Mesendoderm (in vitro differentiated cells): ENCODE measurements at regions not wholly inside any gene's neighbourhood (a gene's known extent, or its start where the extent isn't known, plus 50 kb on each side); places are given as distances from the start of the nearest gene placed in this dataset.

Source experiments
- DNase-seq: peaks from one replicate; pipeline ENCODE4 v3.0.0; 2013
- H2AK5ac ChIP-seq: 2 replicates; pipeline ENCODE4 v1.6.1; 2013; ENCODE audit warnings: low read length, inconsistent platforms
- H2BK120ac ChIP-seq: 2 replicates; pipeline ENCODE4 v1.6.1; 2013; ENCODE audit warnings: low read depth, mild to moderate bottlenecking, low read length, moderate library complexity, mixed read lengths
- H2BK15ac ChIP-seq: replicated peaks from 2 replicates; pipeline ENCODE4 v1.6.1; 2013; ENCODE audit warnings: low read depth, mild to moderate bottlenecking, moderate library complexity
- H2BK5ac ChIP-seq: 2 replicates; pipeline ENCODE4 v1.6.1; 2013; ENCODE audit warnings: low read length, inconsistent platforms
- H3K18ac ChIP-seq: 2 replicates; pipeline ENCODE4 v1.6.1; 2013; ENCODE audit warnings: mild to moderate bottlenecking, low read length, mixed read lengths
- H3K23ac ChIP-seq: one replicate; pipeline ENCODE4 v1.6.1; 2013; ENCODE audit warnings: low read length
- H3K27ac ChIP-seq: 2 replicates; pipeline ENCODE4 v1.5.1; 2013; ENCODE audit warnings: low read depth, mild to moderate bottlenecking, inconsistent platforms, low read length, moderate library complexity
- H3K27me3 ChIP-seq: 2 replicates; pipeline ENCODE4 v1.6.1; 2013; ENCODE audit warnings: low read length, control low read depth, mild to moderate bottlenecking, inconsistent platforms; ENCODE audit not compliant: insufficient read depth, poor library complexity
- H3K36me3 ChIP-seq: 2 replicates; pipeline ENCODE4 v1.6.1; 2013; ENCODE audit warnings: low read length, inconsistent platforms; ENCODE audit not compliant: control insufficient read depth, insufficient read depth
- H3K4ac ChIP-seq: one replicate; pipeline ENCODE4 v1.6.1; 2013; ENCODE audit warnings: low read depth, mild to moderate bottlenecking, low read length, moderate library complexity
- H3K4me1 ChIP-seq: 2 replicates; pipeline ENCODE4 v1.6.1; 2013; ENCODE audit warnings: low read depth, low read length, inconsistent platforms; ENCODE audit not compliant: control insufficient read depth
- H3K4me2 ChIP-seq: 2 replicates; pipeline ENCODE4 v1.6.1; 2013; ENCODE audit warnings: low read length
- H3K4me3 ChIP-seq: 2 replicates; pipeline ENCODE4 v1.5.1; 2013; ENCODE audit warnings: mild to moderate bottlenecking, low read length
- H3K56ac ChIP-seq: one replicate; pipeline ENCODE4 v1.6.1; 2013; ENCODE audit warnings: low read length
- H3K79me1 ChIP-seq: 2 replicates; pipeline ENCODE4 v1.6.1; 2013; ENCODE audit warnings: low read length, inconsistent platforms
- H3K79me2 ChIP-seq: 2 replicates; pipeline ENCODE4 v1.6.1; 2013; ENCODE audit warnings: mild to moderate bottlenecking, low read length; ENCODE audit not compliant: control insufficient read depth, insufficient read depth
- H3K9ac ChIP-seq: 2 replicates; pipeline ENCODE4 v1.6.1; 2013; ENCODE audit warnings: low read length, inconsistent platforms
- H4K5ac ChIP-seq: one replicate; pipeline ENCODE4 v1.6.1; 2013; ENCODE audit warnings: low read length
- H4K8ac ChIP-seq: one replicate; pipeline ENCODE4 v1.6.1; 2013; ENCODE audit warnings: low read depth, mild to moderate bottlenecking, control low read depth, low read length, moderate library complexity
- WGBS: extraction: QIAGEN DNeasy Blood & Tissue Kit; methylation state at CpG from one replicate; pipeline ENCODE4 v1.1.7; 2013; ENCODE audit warnings: low lambda C conversion rate, missing lambda C conversion rate; ENCODE audit not compliant: insufficient coverage; ENCODE audit errors: extremely low coverage; 5-methylcytosine and 5-hydroxymethylcytosine counted together

- H2AK5ac ChIP-seq, result no peak overlapping the region
- H3K4ac ChIP-seq, result no peak overlapping the region
- no peak overlapping the region for H3K18ac ChIP-seq
- WGBS, result no CpG with 5 or more reads among the region's 4 CpGs
- H3K27me3 ChIP-seq, result no peaks in the 10 kb centered on the region
- no peak overlapping the region for H2BK5ac ChIP-seq
- no peak overlapping the region for H3K56ac ChIP-seq
- no peaks in the 10 kb centered on the region for H3K4me1 ChIP-seq
- no peak overlapping the region for H4K8ac ChIP-seq
- H2BK15ac ChIP-seq, result no peak overlapping the region
- no peak overlapping the region for H3K27ac ChIP-seq
- no peak overlapping the region for H4K5ac ChIP-seq
- H3K79me2 ChIP-seq, result no peaks in the 10 kb centered on the region
- no peak overlapping the region for H3K4me3 ChIP-seq
- H3K79me1 ChIP-seq, result no peaks in the 10 kb centered on the region
- H3K23ac ChIP-seq, result no peak overlapping the region
- no peak overlapping the region for H3K4me2 ChIP-seq
- H3K9ac ChIP-seq, result no peak overlapping the region
- no peaks in the 10 kb centered on the region for H3K36me3 ChIP-seq
- DNase-seq, result no peak
- no peak overlapping the region for H2BK120ac ChIP-seq
Measured at GRCh38 chr13:71382285-71382684, 484.7 kb downstream of the DACH1 start.

- Histone ChIP-seq H2BK120ac (no peak overlapping the region), H3K9ac (no peak overlapping the region), H4K5ac (no peak overlapping the region), H3K4ac (no peak overlapping the region), H3K27me3 (no peaks in the 10 kb centered on the region), H3K23ac (no peak overlapping the region), H3K79me2 (no peaks in the 10 kb centered on the region), H3K79me1 (no peaks in the 10 kb centered on the region), H3K56ac (no peak overlapping the region), H2BK5ac (no peak overlapping the region), H2BK15ac (no peak overlapping the region), H3K27ac (no peak overlapping the region), H2AK5ac (no peak overlapping the region), H3K4me2 (no peak overlapping the region), H4K8ac (no peak overlapping the region), H3K18ac (no peak overlapping the region), H3K4me1 (no peaks in the 10 kb centered on the region), H3K36me3 (no peaks in the 10 kb centered on the region), H3K4me3 (no peak overlapping the region)
- DNase-seq, result no peak
- no CpG with 5 or more reads among the region's 2 CpGs for WGBS
Measured at GRCh38 chr13:71380191-71380590, 486.8 kb downstream of the DACH1 start.

- Histone ChIP-seq H3K27ac (no peak overlapping the region), H3K4me2 (no peak overlapping the region), H4K5ac (no peak overlapping the region), H3K79me1 (no peaks in the 10 kb centered on the region), H3K56ac (no peak overlapping the region), H2BK120ac (no peak overlapping the region), H3K27me3 (no peaks in the 10 kb centered on the region), H3K4me3 (no peak overlapping the region), H3K36me3 (no peaks in the 10 kb centered on the region), H2BK15ac (no peak overlapping the region), H4K8ac (no peak overlapping the region), H3K23ac (no peak overlapping the region), H3K18ac (no peak overlapping the region), H3K4me1 (no peaks in the 10 kb centered on the region), H2BK5ac (no peak overlapping the region), H2AK5ac (no peak overlapping the region), H3K4ac (no peak overlapping the region), H3K9ac (no peak overlapping the region), H3K79me2 (no peaks in the 10 kb centered on the region)
- DNase-seq, result peak; percentile 2
- no CpG with 5 or more reads among the region's 5 CpGs for WGBS
Measured at GRCh38 chr13:71378961-71379905, 487.8 kb downstream of the DACH1 start.

GRCh38 chr13:71374471-71375049 is 492.4 kb downstream of the DACH1 start:
- no peak overlapping the region for H2BK15ac ChIP-seq
- no peak overlapping the region for H3K27ac ChIP-seq
- H3K4me2 ChIP-seq, result no peak overlapping the region
- H2BK120ac ChIP-seq, result no peak overlapping the region
- no peaks in the 10 kb centered on the region for H3K36me3 ChIP-seq
- no peak overlapping the region for H3K23ac ChIP-seq
- H3K79me2 ChIP-seq, result no peaks in the 10 kb centered on the region
- H3K4me1 ChIP-seq, result no peaks in the 10 kb centered on the region
- H3K9ac ChIP-seq, result no peak overlapping the region
- H2BK5ac ChIP-seq, result no peak overlapping the region
- no peak overlapping the region for H3K56ac ChIP-seq
- H2AK5ac ChIP-seq, result no peak overlapping the region
- DNase-seq, result peak; percentile 6
- no peak overlapping the region for H3K4ac ChIP-seq
- no peaks in the 10 kb centered on the region for H3K27me3 ChIP-seq
- H3K4me3 ChIP-seq, result no peak overlapping the region
- H3K79me1 ChIP-seq, result no peaks in the 10 kb centered on the region
- H3K18ac ChIP-seq, result no peak overlapping the region
- H4K5ac ChIP-seq, result no peak overlapping the region
- no CpG with 5 or more reads among the region's 3 CpGs for WGBS
- no peak overlapping the region for H4K8ac ChIP-seq

GRCh38 chr13:71368336-71368735 is 498.7 kb downstream of the DACH1 start:
- Histone ChIP-seq H3K23ac (no peak overlapping the region), H3K18ac (no peak overlapping the region), H3K4me2 (no peak overlapping the region), H2AK5ac (no peak overlapping the region), H3K56ac (no peak overlapping the region), H3K36me3 (no peaks in the 10 kb centered on the region), H3K4ac (no peak overlapping the region), H2BK5ac (no peak overlapping the region), H3K4me3 (no peak overlapping the region), H2BK15ac (no peak overlapping the region), H4K8ac (no peak overlapping the region), H3K4me1 (no peaks in the 10 kb centered on the region), H3K9ac (no peak overlapping the region), H2BK120ac (no peak overlapping the region), H4K5ac (no peak overlapping the region), H3K79me2 (no peaks in the 10 kb centered on the region), H3K27me3 (no peaks in the 10 kb centered on the region), H3K27ac (no peak overlapping the region), H3K79me1 (no peaks in the 10 kb centered on the region)
- no peak for DNase-seq
